DMS153 treated with DMSO at 0.1 percent for 48 hours (cell line): ENCODE measurements at regions not wholly inside any gene's neighbourhood (a gene's known extent, or its start where the extent isn't known, plus 50 kb on each side); places are given as distances from the start of the nearest gene placed in this dataset.

Experiments used
- DNase-seq: peaks from one replicate; lab custom pipeline; 2025; ENCODE audit not compliant: unreplicated experiment; lab: John Stamatoyannopoulos, UW

DNA sequence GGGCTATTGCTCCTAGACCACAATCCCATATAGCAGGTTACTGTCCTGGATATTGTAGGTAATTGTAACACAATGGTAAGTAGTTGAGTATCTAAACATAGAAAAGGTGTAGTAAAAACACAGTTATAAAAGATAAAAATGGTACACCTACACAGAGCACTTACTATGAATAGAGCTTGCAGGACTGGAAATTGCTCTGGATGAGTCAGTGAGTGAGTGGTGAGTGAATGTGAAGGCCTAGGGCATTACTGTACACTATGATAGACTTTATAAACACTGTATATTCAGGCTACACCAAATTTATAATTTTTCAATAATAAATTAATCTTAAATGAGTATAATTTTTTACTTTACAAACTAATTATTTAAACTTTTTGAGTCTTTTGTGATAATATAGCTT lies 425.7 kb downstream of the PABPC4L start:
- DNase-seq = no peak

- no peak for DNase-seq
Observed at GRCh38 chr4:133775469-133775868, 426.1 kb downstream of the PABPC4L start.

DNA sequence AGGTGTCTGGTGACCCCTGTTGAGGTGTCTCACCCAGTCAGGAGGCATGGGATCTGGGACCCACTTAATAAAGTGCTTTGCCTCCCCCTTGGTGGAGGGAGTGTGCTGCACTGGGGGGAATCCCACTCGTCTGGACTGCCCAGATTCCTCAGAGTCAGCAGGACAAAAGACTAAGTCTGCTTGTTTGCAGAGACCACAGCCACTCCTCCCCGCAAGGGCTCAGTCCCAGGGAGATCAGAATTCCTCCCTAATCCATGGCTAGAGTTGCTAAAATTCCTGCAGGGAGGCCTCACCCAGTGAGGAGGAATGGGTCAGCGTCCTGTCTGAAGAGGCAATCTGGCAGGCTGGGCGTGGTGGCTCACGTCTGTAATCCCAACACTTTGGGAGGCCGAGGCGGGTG lies 442.2 kb downstream of the PABPC4L start:
- DNase-seq = no peak

- no peak for DNase-seq
Observed at GRCh38 chr4:133741766-133742165, 459.8 kb downstream of the PABPC4L start.

DNA sequence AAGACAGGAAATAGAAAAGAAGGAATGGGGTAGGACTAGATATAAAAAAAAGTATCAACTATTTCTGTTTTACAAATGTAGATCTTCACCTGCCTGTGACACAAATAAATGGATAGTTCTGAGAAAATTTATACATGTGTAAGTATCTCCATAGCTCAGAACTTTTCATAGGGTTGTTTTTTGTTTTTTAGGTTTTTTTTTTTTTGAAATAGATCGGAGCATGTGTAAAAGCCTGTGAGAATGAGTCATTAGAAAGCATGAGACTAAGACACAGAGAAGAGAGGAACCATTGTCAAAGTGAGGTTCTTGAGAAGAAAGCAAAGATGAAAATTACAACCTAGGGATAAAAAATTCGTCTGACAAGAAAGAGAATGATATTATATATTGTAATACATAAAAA lies 481.6 kb downstream of the PABPC4L start:
- no peak for DNase-seq

- DNase-seq = no peak
Observed at GRCh38 chr4:133719098-133719497, 482.5 kb downstream of the PABPC4L start.

DNA sequence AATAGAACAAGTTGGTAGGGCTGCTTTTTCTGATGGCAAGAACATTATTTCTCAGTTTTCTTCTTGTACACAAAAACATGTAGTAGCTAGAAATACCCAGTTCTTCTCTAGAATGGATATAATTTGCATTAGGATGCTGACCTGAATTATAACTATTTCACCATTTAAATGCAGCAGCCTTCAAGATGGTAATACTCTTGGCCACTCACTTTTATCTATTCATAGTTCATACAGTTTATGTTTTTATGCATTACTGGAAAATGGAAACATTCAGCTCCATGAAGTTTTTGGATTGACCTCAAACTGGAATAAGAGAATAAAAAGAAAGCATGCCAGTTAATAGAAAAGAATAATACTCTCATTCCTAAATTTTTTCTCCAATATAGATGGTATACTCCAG lies 487.4 kb downstream of the PABPC4L start:
- DNase-seq = no peak

DNA sequence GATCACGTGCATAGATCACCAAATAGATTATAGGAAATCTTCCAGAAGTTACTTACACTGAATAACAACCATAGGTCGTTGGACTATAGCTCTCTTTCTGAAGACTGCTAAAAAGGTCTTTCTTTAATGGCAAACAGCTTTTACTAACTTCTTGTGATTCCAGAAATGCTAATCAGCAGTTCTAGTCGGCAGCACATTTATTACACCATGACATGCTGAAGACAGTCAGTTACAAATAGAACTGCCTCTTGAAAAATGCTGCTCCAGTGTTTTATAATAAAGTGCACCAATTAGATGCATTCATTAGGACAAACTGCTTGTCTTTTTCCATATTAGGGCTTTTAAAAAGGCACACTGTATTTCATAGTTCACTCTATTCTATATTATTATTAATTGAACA lies 488.2 kb downstream of the PABPC4L start:
- DNase-seq = no peak

DNA sequence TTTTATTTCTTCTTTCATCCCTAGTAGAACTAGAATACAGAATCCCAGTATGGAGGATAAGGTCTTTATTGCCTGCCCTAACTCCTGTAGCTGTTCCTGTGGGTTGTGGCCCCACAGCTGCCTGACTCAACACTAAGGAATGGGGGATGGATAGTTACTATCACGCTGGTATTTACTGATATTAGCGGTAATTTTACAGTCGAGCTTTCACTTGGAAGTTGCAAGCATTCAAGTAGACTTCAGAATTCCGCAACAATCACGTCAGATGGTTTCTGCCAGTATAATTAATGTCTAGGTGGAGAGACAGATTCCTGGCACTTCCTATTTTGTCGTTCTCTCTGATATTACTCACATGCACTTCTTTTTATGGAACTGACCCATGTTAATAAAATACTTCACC lies 489.8 kb downstream of the PABPC4L start:
- no peak for DNase-seq

GRCh38 chr4:133694416-133694815 lies 507.2 kb downstream of the PABPC4L start:
- no peak for DNase-seq

DNA sequence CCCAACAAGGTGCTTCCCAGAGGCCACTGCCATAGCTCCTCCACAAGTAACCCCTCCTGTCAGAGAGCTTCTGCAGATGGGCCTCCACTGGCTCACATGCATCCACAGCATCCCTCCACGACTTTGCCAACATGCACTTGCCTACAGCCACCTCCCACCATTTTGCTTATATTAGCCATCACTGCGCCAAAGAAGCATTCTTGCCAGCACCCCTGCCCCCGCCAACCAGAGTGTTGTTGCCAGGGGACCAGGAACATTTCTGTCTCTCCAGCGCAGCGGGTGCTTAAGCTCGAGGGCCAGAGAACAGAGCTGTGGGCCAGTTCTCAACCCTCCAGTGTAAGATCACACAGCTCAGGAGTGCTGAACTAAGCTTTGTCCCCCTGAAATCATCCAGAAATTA lies 517.6 kb downstream of the PABPC4L start:
- DNase-seq = no peak

DNA sequence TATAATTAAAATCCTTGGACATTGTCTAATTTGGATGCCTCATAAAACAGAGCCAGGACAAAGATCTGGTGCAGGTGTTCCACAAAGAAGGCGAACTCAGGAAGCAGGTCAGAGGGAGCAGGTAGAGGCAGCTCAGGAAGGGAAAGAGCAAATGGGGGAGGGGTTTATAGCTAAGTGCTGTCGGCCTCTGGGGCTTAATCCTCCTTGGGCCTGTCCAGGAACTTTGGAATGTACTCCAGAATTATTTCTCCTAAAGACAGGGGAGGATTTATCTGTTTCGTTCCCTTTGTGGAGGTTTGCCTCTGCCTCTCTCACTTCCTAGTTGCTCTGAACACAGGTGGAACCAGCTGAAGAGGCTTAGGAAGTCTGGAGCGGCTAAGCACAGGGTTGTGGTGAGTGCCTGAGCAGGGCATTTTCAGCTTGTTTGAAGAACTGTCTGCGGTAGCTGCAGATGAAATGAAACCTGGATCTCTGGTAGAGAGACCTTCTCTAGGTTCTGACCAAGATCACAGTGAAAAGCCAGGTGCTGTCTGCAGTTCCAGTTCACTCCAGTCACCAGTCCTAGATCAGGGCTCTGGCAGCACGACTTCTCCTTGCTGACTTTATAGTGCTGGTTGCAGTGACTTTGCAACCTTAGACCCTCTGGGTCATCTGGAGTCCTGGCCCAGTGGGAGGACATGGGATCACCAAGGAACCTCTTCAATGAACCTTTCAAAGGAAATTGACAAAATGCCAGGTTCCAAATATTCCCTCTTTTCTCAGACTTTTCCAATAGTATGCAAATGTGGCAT lies 519.2 kb downstream of the PCDH10 start:
- peak; percentile 26 for DNase-seq

DNA sequence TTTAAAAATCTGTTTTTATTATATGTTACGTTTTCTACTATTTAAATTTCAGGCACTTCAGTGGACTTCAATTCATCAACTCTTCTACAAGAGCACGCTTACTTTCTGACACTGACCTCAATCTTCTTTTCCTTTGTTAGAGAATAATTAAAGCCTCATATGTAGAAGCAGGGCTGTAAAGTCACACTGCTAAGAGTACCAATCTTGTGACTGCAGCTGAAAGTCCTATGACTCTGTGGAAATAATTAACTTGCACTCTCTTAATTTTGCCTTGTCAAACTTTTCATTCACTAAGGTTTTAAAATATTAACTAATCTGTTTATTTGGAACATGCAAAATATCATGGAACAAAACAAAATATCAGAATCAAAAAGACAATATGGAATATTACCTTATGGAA lies 498.1 kb downstream of the PCDH10 start:
- no peak for DNase-seq

DNA sequence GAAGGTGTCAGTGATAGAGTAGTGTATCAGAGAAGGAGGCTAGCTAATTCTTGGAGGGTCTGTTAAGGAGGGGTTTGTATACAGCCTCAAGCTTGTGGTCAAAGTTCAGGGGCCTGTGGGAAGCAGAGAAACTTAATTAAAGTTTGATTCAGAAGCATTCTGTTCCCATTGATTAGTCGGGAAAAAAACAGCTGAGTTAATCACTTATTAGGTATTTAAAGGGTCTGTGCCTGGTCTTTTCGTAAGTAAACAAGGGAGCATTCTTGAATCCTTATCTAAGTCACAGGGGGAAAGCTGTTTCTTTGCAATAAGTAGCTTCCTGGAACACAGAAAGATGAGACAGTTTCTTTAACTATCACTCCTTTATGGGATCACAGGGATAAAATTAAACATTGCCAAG lies 492.1 kb downstream of the PCDH10 start:
- DNase-seq = no peak

DNA sequence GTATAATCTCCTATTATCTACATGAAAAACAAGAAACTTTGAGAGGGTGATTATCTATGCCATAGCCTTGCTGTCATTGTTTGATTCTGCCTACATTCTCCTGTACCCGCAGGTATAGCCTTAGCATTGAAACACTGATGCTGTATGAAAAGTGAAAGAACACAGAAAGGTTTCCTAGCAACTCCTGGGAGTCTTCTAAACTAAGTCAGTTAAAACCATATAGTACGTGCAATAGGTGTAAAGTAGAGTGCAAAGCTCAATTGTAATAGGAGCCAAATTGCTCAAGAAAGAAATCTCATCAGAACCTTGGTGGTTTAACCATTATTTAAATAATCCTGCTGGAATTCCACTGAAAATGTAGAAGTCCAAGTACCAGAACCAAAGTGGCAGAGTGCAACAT lies 489.7 kb downstream of the PCDH10 start:
- DNase-seq = no peak

DNA sequence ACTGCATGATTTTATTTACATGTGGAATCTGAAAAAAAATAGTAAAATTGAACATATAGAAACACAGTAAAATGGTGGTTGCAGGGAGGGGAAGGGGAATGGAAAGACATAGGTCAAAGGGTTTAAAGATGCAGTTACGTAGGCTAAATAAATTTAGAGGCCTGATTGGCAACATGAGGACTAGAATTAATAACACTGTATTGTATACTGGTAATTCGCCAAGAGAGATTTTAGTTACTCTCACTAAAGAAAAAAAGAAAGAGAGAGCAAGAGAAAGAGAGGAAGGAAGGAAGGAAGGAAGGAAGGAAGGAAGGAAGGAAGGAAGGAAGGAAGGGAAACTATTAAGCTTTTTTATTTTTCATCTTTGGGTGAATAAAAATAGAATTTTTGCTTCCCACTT lies 488.1 kb downstream of the PCDH10 start:
- DNase-seq = no peak

DNA sequence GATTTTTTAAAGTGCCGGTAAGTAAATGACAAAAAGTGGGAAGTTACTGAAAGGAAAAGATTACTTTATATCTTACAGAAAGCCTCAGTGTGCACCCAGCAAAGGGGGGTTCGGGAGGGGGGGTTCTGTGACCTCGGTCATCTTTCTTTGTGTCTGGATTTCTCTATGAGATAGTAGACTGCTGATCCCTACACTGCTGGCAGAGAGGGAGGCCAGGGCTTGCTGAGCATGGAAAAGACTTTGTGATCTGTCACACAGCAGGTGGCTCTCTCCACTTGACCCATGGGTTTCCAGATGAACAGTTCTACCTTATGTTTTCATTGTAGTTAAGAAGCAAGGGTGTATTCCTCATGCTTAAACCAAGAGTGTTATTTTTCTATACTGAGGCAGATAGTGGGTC lies 475.6 kb downstream of the PCDH10 start:
- peak; percentile 6 for DNase-seq

DNA sequence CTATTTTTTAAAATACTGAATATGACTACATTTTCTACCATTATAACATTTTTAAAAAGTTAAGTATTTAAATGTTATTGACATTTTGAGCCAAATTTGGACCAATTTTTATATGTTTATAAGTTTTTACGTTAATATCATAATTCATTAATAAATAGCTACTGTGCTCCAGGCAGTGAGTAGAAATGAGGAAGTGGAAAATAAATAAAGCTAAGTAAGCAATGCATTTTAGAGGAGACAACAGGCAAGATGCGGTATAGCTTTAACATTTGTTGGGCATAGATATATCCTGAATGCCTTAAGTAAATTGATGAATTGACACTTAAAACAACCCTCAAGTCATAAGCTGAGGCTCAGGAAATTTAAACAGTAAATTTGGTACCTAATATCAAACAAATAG lies 474.8 kb downstream of the PCDH10 start:
- no peak for DNase-seq

GRCh38 chr4:133621628-133622027 lies 472.5 kb downstream of the PCDH10 start:
- DNase-seq = no peak

- no peak for DNase-seq
Observed at GRCh38 chr4:133620555-133620954, 471.5 kb downstream of the PCDH10 start.

- no peak for DNase-seq
Observed at GRCh38 chr4:133618963-133619362, 469.9 kb downstream of the PCDH10 start.

DNA sequence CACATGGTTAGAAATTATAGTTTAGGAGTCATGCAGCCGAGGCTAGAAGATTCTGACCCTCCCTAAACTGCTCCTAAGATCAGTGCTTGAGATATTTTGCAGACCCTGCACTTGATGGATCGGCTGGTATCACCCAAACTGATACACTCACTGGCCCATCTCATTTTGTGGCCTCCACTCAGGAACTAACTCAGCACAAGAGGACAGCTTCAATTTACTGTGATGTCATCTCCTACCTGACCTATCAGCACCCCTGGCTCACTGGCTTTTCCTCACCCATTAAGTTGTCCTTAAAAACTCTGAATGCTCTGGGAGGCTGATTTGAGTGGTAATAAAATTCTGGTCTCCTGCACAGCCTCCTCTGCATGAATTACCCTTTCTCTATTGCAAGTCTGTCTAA lies 450.9 kb downstream of the PCDH10 start:
- DNase-seq = no peak

DNA sequence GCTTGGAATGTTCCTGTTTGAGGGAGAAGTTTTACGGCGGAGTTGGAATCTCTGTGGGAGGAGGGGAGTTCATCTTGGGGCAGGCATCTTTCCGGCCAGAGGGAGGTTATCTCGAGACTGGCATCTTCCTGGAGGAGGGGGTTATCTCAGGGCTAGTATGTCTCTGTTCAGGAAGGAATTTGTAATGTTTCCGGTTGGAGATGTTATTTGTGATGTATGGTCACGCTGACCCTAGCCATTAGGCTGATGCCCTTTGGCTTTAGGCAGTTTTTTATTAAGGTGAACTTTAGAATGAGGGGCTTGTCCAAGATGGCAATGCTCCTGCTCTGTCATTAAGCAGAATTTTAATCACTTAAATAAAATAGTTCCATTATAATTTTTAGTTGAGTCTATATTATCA lies 449.7 kb downstream of the PCDH10 start:
- no peak for DNase-seq
